ENCODE measurements at regions not wholly inside any gene's neighbourhood (a gene's known extent, or its start where the extent isn't known, plus 50 kb on each side); places are given as distances from the start of the nearest gene placed in this dataset.

DNA sequence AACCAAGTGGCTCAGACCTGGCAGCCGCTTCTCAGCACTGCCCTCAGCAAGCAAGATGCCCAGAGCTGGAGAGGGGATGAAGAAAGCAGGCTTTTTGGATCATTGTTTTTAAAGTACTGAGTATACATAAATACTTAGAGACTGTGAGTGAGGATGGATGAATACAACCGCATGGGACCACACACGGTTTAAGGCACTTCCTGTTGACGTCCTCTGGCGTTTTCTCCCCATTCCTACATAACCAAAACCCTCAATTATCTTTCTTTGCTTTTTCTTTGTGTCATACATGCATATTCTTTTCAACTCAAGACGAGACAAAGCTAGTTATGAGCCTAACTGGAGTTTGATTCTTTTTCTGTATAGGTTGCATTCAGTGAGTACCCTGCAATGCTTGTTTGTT lies 198.4 kb downstream of the GALR1 start:
- no peak for DNase-seq

- DNase-seq: no peak
These were observed 205.4 kb downstream of the GALR1 start for GRCh38 chr18:77455004-77455403.

GRCh38 chr18:77457681-77458080 lies 208.0 kb downstream of the GALR1 start:
- no peak for DNase-seq

DNA sequence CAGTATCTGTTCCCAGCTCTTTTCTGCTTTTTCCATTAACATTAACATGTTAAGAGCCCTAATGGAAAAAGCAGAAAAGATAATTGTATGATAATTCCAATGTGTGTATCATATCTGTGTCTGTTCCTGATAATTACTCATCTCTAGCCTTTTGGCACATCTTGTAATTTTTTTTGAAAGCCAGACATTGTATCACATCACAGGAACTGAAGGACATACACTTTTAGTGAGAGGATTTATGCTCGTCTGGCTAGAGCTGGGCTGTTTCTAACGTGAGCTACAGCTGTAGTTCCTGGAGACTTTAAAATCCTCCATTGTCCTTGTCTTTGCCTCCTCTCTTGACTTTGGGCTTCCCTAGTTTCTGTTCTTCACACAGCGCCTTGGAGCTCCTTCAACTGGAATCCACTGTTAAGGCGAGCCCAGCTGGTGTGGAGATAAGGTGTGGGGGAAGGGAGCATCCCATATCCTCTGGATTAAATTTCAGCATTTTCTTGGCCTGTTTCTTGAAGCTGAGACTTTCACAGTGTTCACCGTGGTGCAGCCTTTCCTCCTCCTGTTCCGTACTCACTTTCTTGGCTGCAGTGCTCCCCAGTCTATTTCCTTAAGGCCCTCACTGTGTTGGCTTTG lies 211.5 kb downstream of the GALR1 start:
- DNase-seq: no peak

DNA sequence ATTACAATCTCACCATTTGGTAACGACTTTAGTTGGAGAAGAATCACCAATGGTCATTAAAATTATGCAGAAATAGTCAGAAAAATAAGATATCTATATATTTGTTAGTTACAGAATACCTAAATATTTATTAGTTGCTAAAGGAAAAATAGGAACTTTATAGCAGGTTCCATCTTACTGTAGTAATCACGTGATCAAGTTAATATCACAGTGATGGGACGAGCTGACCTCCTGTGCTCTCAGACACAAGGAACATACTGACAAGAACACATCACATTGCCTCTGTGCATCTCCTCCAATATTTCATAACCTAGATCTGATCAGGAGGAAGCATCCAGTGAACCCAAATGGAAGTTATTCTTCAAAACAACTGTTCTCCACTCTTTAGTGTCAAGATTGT lies 215.3 kb downstream of the GALR1 start:
- DNase-seq: no peak

- no peak for DNase-seq
These were observed 217.2 kb downstream of the GALR1 start for GRCh38 chr18:77466890-77467289.

- no peak for DNase-seq
These were observed 219.5 kb downstream of the GALR1 start for GRCh38 chr18:77469131-77469530.

GRCh38 chr18:77470569-77471413 lies 221.1 kb downstream of the GALR1 start:
- no peak for DNase-seq

DNA sequence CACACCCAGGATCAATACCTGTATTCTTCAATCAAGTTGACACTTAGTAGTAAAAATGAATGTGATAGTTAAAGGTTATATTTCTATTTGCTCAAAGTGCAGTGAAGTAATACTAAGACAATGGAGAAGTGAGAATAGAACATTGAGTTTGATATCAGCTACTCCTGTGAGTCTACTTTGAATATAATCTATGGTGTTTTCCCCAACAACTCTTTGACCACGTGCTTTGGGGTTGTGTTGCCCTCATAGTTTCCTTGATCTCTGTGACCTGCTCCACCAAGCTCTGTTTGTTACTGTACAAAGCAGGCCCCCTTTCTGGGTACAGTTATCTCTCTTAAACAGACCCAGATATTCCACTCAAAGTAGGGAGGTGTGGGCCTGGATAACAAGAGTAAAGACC lies 222.9 kb downstream of the GALR1 start:
- no peak for DNase-seq

DNA sequence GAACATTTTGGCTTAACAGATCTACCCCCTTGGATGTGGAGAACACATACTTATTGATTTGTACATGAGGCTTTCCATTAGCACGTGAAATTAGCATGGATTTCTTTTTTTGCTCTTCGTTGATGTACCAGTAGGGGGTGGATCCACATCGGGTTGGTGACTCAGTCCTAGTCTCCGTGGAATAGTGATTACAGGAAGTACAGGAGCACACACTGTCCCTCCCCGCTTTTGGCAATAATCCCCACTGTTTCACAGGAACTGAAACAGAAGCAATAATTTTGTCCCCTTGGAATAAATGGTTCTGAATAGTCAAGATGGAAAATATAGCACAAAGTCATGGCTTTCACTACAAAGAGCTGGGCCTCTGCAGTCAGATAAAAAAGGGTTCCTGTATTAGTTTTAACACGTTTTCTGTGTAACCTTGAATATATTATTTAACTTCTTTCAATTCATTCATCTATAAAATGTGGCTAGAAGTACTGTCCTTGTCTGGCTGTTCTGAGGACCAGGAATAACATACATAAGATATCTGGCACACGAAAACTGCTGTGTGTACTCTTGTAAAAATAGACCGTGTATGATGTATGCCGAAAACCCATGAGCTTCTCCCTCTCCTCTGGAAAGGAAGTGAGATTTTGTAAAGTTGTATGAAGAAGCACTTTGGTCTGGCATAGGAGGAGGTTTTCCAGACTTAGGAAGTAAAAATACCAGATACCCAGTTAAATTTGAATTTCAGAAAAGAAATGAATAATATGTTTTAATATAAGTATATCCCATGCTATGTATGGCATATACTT lies 229.2 kb downstream of the GALR1 start:
- no peak for DNase-seq

GRCh38 chr18:77481541-77481940 lies 231.9 kb downstream of the GALR1 start:
- DNase-seq: no peak

GRCh38 chr18:77482190-77483085 lies 232.8 kb downstream of the GALR1 start:
- no peak for DNase-seq

DNA sequence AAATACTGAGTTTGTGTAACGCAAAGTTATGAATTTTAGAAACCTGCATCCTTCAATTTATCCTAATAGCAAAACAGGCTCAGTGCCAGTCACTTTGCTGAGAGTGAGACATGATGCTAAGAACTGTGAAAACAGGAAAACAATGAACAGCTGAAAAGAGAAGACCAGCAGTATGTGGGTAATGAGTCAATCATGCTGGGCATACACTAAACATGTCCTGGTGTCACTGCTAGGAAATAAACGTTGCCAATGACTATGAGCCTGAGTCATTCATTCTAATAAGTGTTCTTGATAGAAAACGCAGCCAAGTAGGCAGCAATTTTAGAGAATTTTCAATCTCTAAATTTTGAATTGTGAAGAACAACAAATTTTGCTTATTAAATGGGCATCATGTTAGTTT lies 237.3 kb downstream of the GALR1 start:
- DNase-seq: no peak

GRCh38 chr18:77487951-77488740 lies 238.5 kb downstream of the GALR1 start:
- DNase-seq: no peak

DNA sequence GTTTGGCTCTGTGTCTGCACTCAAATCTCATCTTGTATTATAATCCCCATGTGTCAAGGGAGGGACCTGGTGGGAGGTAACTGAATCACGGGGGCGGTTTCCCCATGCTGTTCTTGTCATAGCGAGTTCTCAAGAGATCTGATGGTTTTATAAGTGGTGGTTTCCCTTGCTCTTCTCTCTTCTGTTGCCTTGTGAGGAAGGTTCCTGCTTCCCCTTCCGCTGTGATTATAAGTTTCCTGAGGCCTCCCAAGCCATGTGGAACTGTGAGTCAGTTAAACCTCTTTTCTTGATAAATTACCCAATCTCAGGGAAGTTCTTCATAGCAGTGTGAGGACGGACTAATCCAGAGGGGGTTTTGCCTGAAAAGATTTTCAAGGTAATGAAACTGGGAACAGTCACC lies 245.4 kb downstream of the GALR1 start:
- DNase-seq: no peak

- no peak for DNase-seq
These were observed 246.5 kb downstream of the GALR1 start for GRCh38 chr18:77495982-77496690.

- no peak for DNase-seq
These were observed 251.6 kb downstream of the GALR1 start for GRCh38 chr18:77501266-77501665.

GRCh38 chr18:77505499-77505898 lies 255.9 kb downstream of the GALR1 start:
- DNase-seq: no peak

DNA sequence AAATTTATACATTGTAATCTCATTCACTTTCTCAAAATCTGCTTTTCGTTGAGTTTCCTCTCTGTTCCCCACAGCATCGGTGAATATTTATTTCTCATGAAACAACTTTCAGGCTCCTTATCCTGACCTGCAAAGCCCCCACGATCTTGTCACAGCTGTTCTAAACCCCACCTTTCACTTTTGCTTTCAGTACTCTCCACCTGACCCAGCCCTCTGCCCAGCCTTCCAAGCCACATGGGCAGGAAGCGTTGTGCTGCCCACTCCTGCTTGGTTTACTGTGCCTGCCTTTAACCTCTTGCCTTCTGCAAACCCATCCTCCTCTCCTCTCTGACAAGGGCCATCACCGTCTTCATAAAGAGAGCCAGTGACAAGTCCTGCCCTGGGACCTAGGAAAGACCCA lies 262.5 kb downstream of the GALR1 start:
- DNase-seq: no peak

DNA sequence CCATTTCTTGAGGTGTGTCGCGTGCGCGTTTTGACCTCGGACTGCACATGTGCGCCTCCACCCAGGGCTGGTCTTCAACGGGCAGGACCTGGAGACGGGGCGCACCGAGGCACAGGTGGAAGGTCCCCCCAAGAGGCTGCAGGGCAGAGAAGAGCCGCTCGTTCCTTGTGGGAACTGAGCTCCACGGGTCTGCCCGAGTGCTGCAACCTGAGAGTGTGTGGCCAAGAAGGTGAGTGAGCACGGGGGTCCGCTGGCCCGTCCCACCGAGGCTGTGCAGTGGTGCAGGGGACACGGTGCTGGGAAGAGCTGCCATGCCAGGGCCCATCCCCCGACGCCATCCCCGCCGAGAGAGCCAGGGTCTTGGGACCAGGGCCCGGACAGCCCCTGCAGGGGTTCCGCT lies 268.3 kb downstream of the GALR1 start:
- DNase-seq: no peak

DNA sequence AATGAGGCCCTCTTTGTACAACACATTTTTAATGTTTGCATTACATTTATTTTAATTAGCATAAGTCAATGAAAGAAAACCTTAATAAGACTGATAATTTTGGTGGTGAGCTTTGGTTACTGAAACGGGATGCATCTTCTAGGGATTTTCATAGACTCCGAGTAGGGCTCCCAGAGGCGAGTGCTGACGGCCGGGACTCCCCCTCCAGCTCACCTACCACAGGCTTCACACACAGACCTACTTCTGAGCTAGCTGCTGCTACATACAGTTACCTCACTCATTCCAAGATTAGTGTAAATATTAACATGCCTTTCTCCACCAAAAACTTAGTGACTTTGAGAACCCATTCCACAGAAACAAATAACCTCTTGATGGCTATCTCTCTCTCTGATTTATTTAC lies 271.1 kb downstream of the GALR1 start:
- DNase-seq: no peak

Data from CD4-positive, alpha-beta T cell treated with Interleukin-15 for 1 hour (primary cell).